Kidney glomerular epithelial cell (primary cell): ENCODE measurements at regions not wholly inside any gene's neighbourhood (a gene's known extent, or its start where the extent isn't known, plus 50 kb on each side); places are given as distances from the start of the nearest gene placed in this dataset.

ENCODE experiments used
- DNase-seq: peaks from one replicate; lab custom pipeline; 2025; lab: John Stamatoyannopoulos, UW

DNA sequence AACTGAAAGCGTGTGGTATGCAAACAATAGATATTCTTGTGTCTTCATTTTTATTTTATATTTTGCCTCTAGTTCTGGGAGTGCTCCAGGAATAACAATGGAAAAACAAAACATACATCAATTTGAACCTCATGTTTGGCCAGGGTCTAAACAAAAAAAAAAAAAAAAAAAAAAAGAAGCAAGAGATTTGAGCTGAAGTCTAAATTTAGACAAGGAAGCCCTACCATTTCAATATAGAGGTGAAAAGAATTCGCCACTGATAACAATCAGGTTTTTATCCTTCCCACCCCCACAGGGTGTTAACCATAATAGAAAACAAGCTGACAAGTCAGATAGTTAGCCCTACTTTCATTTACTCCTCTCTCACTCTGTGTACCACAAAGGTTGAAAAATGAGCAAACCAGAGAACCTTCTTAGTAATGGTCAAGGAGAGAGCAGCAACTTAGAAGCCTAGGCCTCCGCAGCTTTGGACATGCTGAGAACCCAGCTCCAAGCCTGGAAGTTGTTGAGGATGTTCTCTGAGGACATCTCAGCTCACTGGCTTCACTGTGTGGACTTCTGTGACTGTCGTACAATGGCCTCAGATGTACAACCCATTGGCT is 118.2 kb upstream of the HMHB1 start:
- DNase-seq, result no peak

DNA sequence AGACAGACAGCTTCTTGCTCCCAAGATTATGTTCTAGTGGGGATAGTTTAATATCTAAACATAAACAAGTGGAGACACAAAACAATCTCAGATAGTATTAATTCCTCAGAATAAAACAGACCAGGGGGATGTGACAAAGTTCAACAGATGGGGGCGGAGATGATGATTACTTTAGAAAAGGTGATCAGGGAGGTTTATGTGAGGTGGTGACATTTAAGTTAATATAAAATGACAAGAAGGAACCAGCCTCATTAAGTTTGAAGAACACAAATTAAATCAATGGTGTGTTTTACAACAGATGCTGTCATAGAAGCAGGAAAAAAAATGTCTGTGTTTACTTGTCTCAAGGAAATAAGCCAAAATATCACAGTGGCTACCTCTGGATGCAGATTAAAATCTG is 119.6 kb upstream of the HMHB1 start:
- no peak for DNase-seq

DNA sequence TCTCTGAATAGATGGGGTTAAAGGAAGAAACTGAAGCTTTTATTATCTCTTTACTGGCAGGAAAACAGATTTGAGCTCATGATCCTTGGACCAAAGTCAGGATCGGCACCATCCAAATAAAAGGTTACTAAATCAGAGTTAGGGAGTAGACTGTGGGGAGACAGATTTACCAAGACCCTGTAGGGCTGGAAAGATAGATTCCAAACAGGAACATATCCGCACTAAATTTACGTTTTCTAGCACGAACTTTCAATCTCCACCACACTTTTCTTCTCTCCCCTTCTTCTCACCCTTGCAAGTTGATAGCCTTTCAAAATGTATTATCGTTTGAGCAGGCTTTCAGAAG is 120.0 kb upstream of the HMHB1 start:
- DNase-seq, result no peak

DNA sequence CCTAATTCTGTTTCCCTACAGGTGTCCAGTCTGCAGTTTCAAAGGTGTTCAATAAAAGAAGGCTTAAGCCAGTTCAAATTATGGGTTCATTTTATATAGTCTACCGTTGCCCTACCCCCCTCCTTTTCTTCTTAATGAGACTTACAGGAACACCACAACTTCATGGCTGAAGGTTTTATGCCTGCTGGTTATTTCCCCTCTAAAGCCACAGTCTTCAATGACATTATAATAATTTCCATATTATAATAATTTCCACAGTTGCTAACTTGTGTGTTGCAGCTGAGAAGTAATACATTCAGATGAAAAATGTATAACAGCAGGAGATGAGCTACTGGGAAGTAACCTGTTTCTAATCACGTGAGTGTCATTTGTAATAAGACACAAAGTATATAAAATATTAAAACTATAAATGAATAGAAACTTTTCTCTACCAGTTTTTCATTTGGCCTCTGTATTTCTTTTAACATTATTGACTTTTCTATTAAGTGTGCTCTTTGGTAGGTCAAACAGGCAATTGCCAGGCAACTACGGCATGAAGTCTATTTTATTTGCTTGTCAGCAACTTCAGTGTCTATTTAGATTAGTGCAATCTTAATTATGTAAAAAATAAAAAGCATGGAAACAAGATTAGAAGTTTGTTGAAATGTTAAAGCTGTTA is 120.5 kb upstream of the HMHB1 start:
- no peak for DNase-seq

DNA sequence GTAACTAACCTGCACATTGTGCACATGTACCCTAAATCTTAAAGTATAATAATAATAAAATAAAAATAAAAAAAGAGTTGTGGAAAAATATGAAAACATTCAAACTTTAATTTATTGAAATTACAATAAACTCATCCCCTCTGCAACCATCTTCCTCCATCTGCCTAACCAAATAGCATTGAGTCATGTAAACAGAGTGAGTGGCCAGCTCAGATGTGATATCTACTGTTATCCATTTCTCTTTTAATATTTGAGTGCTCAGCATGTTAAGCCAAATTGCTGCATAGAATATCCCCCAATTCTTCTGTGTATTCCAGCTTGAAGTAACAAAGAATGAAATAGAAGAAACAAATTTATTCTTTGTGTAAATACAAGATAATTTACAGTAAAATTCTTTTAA is 124.4 kb upstream of the HMHB1 start:
- no peak for DNase-seq

DNA sequence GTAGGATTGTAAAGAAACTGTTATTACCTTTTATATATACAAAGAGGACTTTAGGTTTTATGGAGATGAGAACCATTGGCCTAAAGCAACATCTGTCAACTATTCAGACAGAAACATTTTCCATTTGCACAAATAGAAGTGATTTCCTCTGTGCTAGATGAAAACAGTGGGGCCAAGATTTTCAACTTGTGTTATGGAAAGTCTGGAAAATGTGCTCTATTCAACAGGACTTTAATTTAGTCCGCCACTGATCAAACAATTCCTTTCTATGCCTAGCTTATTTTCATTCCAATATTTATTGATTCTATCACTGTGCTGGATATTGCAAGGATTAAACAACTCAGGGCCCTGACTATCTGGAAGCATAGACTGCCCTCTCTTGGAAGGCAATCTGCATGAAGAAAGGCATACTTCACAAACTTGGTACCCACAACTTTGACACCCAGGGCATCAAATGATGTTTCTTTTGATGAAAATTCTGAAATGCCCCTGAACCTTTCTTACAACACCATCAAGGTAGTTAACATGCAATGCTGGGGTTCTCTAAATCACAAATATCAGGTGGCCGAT is 126.6 kb upstream of the HMHB1 start:
- DNase-seq, result no peak

DNA sequence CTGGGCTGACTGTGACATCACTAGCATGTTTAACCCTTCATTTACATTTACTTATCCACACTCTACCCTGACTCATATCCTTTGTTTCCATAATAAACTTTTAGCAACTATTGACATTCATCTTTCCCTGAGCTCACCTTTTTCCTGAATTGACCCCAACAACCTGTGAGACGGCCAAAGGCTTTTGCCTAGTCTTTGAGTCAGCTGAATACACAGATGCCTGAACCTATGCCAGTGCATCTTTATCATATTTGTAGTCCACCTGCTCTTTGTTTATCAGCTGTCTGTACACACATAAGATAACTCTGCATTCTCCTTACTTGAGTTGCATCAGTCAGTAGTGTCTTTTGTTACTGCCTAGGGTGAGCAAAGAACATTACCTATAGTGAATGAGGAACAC is 128.5 kb upstream of the HMHB1 start:
- no peak for DNase-seq

DNA sequence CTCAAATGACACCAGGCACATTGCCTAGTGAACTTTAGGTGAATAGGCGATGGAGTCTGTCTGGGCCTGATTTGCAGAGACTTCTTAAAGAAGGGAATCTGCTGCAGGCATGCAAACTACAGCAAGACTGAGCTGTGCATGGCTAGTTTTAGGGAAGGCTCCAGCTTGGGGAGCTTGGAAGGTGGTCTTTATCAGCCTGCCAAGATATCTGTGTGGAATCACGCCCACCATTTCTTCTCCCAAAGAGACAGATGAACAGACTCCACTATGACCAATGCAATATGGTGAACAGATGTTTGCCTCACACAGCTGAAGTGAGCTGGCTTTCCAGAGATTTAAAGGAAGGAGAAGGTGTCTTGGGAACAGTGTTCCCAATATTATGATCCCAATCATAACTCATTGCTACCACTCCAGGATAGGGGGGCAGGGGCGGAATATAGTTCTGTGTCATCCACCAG is 129.0 kb upstream of the HMHB1 start:
- DNase-seq, result no peak

DNA sequence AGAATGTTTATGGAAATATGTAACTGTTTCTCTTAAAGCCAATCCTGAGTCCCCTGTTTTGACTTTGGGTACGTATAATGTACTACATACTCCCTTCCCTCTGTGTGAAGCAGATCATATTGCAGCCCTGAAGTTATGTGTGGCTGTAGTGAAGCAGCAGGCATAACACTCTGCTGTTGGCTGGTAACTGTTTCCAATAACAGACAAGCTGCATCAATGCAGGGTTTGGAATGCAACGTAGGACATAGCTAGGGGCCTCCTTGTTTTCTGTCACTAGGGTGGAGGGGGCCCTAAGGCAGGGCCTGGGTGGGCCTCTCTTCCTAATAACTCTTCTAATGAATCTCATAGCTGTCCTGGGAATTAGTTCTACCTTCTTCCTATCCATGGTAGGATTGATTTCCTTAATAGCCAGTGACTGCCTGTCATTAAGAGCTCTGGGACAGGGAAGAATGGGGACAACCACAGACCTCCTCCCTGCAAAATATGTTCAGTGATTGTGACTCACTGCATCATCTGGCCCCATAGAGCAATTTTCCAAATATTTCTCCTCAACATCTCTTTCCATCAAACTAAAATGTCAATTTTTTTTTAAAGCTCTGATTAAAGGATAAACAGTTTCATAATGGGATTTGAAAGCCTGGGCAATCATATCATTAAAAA is 129.6 kb upstream of the HMHB1 start:
- no peak for DNase-seq

DNA sequence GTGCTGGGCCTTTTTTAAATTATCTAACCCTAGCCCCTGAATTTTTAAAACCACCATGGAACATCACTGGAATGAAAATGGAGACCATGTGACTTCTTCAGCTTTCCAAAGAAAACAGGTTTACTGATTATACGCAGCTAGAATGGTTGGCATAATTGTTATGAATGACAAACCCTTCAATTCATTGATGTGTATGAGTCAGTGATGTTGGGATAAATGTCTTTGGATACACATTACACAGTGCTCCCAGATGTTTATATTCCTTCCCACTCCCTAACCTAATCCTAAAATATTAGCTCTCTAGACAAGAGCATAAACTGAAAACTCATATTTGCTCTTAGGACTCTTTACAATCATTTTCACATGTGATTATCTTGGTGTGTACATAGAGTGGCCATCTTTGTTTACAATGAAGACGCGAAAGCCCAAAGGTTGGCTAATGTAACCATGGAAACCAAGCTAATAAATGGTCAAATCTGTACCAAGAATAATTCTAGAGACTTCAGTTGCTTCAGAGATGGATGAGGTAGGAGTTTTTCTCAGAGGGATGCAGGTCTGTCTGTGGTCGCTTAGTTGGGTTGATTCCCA is 131.2 kb upstream of the HMHB1 start:
- DNase-seq, result no peak

DNA sequence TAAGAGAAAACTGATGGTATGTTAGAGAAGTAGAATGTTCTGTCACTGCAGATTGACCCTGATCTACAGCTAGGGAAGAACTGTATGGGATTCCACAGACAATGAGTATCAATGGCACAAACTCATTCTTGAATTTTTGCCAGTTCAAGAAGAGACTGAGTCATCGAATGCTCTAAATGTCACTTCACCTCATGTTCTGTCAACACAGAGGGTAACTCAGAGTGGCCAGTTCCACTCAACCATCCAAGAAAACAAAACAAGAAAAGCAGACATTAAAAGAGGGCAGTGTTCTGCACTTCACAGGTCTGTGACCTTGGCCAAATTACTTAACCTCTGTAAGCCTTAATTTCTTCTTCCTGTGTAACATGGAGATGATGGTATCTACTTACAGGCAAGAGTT is 132.2 kb upstream of the HMHB1 start:
- DNase-seq, result peak; percentile 24

DNA sequence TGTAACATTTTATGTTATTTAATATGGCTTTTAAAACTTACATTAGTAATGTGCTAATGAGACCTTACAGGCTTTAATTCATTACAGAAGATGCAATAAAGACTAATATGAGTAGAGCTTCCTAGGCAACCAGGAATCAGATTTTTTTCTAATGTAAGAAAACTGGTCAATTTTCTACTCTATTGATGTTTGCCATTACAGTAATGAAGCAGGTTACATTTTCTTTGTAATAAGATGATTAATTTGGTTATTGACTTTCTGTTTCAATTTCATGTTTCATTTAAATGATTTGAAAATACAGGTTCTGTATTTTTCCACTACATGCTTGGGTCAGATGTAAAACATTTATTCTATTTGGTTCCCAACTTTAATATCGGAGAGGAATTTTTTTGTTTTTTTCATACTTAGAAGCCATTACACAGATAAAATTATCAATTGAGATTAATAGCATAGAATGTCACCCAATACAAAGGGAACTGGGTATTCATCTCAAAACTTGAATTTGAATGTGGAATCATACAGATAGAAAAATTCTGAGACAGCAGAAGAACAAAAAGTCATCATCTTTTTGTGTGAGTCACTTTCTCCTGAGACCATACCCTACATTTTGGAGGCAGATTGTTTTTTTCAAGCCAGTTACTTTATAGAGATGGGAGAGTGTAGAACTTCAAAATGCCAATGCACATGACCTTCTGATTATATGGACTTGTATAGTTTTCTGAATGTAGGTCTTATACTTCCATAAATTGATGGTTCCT is 133.6 kb upstream of the HMHB1 start:
- DNase-seq, result no peak

DNA sequence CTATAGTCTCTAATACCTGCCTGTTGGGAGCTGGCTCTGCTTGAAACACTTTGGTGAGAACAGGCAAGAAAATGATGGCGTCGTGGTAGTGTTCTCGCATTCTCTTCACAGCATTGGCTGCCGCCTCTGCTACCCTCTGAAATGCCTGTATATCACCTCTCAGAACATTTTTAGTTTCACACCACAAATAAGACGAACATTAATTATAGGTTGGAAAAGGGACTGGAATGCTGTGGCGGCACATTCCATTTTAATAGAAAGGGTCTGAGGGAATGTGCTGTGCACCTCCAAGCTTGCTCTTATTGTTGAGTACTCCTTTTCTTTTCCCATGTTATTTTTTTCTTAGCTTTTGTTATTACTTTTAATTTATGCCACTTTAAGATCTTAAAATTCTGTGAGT is 134.6 kb upstream of the HMHB1 start:
- no peak for DNase-seq

DNA sequence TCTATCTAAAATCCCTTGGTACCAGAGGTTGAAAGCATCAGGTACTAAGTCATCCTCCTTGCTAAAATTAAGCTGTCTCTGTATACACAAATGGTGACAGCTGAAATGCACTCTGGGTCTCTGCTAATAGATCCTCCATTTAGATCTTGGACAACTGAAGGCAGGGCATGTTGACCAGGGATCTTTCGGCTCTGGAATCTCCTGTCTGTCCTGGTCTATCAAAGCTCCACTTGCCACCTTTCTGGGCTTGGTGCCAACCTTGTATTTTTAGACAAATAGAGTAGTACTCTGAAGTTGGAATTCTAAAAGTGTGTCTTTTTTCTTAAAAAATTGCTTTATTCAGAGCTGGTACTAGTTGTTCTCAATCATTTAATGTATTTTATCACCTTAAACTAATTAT is 135.2 kb upstream of the HMHB1 start:
- no peak for DNase-seq

DNA sequence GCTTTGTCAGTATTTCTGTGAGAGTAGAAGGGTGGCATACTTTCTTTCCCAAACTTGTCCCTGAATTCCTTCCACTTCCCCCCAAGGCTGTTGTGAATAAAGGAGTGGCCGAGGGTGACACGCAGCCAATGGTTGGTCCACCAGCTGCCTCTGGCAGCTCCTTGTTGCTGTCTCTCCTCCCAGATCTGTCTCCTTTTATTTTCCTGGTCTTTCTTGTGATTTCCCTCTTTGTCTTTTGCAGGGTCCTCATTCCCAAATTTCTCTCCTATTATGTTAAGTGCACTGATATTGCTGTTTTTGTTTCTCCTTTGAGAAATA is 137.5 kb upstream of the HMHB1 start:
- no peak for DNase-seq

DNA sequence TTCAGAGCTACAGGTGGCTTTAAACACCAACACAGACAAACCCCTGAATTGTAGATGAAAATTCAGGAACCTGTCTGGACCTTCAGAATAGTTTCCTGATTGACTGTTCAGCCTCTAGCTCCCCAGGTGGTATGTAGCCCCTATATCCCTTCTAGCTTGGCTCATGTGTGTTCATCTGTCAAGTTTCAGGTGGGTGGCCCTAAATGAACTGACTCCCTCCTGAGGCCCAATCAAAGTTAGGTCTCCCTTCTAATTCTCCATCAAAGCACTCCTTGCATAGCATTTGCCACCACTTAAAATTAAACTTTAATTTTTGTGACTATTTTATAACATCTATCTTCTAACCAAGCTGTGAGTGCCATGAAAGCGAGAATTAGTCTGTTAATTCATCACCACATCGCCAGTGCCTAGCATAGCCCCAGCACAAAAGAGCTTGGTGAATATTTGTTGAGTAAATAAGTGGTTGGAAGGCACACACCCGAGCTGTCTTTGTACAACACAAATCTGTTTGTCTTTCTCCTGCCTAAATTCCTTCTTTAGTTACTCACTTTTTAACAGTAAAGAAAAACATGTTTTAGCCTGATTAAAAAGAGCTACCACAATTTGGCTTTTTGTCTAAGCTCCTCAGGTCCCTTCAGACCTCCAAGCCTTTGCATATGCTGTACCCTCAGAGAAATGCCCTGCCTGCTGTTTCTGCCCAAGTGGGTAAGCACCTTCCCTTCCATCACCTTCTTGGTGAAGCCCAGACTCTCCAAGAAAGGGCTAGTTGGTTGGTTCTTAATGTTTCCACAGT is 138.1 kb upstream of the HMHB1 start:
- no peak for DNase-seq

DNA sequence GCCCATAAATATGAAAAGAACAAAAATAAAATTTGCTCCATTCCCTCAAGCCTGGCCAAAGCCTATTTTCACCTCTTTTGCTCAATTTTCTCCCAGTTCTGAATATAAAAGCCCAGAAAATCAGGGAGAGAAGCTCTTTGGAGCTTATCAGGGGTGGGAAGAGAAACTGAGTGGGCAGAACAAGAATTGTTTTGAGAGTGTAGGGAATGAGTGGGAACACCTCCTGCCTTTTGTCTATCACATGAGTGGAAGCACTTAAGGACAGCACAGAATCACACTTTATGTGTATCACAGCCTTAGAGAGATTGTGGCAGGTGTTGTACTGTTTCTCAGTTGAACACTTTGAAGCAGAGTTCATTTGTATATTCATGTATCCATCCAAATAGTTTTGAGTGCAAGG is 139.2 kb upstream of the HMHB1 start:
- DNase-seq, result no peak

DNA sequence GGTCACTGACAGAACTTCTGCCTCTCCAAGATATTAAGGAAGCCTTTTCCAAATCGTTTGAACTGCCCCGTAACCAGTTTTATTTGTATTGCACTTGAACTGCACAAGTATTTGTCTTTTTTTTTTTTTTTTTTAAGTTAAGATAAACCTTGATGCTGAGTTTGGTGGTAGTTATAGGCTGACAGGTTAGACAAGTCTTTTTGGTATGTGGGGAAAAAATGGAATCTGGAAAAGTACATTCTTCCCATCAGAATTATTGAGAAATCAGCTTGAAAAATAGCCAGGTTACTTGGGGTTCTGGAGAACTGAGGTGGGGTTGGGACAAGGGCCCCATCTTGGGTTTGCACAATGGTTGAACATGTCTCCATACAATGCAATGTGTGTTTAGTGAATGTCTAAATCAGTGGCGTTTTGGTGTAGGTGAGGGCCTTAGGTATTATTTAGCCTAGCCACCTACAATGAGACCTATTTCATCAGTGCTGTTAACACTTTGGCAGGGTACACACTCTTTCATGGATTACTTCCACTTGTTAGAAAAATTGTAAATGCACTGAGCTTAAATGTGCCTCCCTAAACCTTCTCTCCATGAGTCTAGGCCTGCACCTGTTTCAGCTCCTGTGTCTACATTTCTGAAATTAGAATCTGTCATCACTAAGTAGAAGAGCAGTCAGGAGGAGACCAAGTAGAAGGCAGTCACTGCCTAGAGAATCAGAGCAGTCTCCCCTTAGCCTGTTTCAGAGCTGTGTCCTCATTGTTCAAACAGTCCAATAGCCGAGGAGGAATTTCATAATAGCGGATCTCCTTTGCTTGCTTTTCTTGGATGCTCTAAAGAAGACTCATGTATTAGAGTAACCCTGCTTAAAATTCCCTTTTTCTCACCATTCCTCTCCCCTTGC is 140.0 kb upstream of the HMHB1 start:
- DNase-seq, result no peak

DNA sequence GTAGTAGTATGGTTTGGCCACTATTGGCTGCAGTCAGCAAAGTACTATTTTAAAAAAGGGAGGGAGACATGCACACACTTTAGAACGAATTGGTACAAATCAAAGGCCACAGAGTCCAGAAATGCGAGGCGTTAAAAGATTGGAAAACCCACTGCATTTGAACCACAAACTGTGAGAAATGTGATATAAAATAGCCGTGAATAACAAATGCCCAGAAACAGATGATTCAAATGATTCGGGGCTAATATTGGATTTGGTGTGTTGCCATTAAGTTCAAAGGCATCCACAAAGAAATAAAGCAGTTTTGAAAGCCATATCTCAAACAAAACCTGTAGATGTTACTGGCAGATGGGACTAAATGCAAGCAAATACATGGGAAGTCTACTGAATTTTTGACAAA is 140.9 kb upstream of the HMHB1 start:
- no peak for DNase-seq

DNA sequence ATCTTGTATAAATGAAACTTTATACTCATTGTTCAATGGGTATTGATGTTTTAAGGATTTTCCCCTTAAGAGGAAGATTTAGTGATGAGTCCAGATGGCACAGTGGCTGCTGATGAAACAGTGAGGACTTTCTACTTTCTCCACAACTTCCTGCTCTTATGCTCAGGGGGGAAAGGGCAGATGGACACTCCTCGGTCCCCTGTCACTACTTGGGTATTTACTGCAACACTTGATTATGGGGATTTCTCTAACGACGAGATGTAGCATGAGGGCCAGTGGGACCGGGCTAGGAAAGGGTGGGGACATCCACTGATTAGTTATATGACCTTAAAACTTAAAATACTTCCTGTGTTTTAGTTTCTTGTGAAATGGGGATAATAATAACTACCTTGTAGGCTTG is 146.1 kb upstream of the HMHB1 start:
- DNase-seq, result no peak

DNA sequence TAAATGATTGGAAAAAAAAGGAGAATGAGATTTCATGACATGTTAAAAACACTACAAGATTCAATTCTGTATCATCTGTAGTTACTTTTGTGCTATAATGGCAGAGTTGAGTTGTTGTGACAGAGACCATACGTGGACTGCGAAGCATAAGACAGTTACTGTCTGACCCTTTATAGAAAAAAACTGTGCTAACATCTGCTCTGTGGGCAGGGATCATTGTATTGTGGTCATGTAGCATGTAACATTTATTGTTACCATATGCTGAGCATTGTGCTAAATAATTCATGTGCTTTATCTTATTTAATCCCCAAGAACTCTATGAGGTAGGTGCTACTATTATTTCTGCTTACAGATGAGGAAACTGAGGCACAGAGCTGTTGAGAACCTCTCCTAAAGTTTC is 147.3 kb upstream of the HMHB1 start:
- DNase-seq, result no peak
